ENCODE measurements at regions not wholly inside any gene's neighbourhood (a gene's known extent, or its start where the extent isn't known, plus 50 kb on each side); places are given as distances from the start of the nearest gene placed in this dataset.

DNA sequence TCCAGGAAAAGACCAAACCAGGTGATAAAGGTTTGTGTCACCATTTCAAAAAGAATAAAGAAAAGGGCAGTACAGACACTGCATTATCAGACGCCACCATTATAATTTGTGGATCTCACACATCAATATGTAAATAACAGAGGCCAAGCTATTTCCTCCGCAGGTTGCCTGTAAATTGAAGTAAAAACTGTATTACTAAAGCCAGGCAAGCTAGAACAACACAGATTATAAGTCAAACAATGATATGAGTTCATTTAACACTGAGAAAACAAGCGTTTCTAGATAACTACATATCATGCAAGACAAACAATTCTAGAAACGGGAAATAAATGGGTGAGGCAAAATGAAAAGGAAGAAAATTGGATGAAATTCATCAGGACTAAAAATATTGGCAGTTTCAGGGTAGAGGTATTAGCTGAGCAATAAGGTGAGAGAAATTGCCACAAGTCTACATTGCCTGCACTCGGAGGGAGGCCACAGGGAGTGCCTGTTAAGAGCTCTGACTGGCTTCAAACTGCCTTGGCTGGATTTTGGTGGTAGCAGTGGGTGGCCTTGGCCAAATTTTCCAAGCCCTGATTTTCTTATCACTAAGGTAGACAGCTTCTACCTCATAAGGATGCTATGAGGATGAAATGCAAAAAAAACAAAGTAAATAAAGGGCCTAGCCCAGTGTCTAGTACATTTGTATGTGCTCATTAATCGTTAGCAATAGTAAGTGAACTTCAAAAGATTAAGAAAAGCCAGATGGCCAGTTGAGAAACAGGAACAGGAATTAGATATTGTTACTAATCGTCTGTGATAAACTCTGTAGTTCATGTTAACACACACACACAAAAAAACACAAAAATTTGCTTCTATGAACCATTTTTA is 240.0 kb upstream of the NFE2L3 start:
- no peak for DNase-seq (ENCODE audit: low read depth in 2 of 2)

DNA sequence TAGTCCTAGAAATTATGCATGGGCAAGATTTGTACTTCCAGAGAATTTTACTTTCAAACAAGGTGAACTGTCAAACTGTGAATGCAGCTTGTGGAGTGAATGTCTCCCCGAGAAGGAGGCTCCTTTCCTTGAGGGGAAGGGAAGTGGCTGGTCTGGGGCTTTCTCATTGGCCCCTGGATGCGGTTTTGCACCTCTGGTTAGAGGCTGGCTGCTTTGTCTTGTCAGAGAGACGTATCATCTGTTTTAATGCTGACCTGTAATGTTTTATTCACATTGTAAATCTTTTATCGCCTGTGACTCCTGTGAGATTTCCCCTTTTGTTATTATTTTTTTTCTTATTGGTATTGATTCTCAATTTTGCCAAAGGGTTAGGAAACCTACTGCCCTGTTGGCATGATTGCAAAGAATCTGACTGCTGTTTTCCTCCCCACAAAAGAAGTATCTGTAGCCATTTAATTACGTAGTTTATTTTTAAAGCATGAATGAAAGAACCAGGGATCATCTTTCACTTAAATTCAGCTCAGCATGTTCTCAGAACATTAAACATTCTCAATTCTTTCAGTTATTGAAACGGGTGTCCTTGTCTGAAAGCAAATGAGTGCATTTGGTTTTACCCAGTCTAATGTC is 238.3 kb upstream of the NFE2L3 start:
- no peak for DNase-seq (ENCODE audit: low read depth in 2 of 2)

DNA sequence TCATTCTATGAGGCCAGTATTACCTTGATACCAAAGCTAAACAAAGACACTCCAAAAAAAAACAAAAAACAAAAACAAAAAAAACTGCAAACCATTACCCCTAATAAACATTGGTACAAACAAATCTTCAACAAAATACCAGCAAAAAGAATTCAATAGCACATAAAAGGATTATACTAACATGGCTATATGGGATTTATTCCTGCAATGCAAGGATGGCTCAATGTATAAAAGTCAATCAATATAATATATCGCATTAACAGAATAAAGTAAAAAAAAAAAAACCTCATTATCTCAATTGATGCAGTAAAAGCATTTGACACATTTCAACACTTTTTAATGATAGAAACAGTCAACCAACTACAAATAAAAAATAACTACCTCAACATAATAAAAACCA is 233.3 kb upstream of the NFE2L3 start:
- no peak for DNase-seq (ENCODE audit: low read depth in 2 of 2)

DNA sequence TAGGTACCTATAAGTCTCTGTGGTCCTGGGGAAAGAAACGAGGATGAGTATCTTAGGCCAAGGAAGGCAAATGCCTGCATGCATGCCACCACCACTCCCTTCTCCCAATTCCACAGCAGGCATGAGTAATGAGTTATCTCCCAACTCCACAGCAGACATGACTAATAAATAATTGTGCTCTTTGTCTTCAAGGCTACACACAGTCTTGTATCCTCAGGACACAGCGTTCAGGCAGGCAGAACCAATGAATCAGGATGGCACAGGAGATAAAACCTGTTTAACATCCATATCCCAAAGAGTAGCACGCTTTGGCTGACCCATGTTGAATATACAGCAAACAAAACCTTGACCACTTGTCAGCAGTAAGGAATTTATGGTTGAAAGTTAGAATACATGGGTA is 229.7 kb upstream of the NFE2L3 start:
- no peak for DNase-seq (ENCODE audit: low read depth in 2 of 2)

- no peak for DNase-seq (ENCODE audit: low read depth in 2 of 2)
Observed at GRCh38 chr7:25923741-25924460, 228.1 kb upstream of the NFE2L3 start.

- no peak for DNase-seq (ENCODE audit: low read depth in 2 of 2)
Observed at GRCh38 chr7:25926009-25926408, 226.0 kb upstream of the NFE2L3 start.

GRCh38 chr7:25926451-25926850 is 225.5 kb upstream of the NFE2L3 start:
- no peak for DNase-seq (ENCODE audit: low read depth in 2 of 2)

GRCh38 chr7:25926891-25927625 is 224.9 kb upstream of the NFE2L3 start:
- DNase-seq (ENCODE audit: low read depth in 2 of 2) = no peak

GRCh38 chr7:25927626-25927978 is 224.4 kb upstream of the NFE2L3 start:
- no peak for DNase-seq (ENCODE audit: low read depth in 2 of 2)

DNA sequence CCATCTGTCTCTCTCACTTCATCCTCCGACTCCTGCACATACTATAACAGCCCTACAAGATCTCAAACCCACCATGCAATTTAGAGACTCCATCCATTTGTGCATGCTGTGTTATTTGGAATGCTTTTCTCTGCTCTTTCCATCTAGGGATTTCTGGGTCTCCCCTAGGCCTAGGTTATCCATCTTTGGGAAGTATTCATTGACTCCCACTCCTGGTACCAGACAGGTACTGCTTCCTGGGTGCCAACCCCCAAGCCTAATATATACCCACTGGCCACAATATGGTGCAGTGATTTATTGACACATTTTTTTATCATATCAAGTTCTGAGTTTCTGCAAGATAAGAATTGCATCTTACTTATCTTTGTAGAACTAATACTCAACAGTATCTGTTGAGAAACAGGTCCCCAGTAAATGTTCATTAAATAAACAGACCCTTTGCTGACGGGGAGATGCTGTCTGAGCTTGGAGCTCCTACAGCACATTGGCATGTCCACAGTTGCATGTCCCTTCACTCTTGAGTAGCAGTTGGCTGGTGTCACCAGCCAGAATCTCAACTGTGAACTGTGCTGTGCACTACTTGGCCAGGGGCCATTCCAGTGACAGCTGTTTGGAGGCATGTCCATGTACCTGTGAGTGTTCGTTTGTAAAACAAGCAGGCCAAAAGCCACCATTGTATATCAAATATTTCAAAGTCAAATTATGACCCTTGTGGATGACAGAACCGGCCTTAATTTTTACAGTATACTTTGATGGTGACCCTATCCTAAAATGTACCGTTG is 223.3 kb upstream of the NFE2L3 start:
- no peak for DNase-seq (ENCODE audit: low read depth in 2 of 2)

DNA sequence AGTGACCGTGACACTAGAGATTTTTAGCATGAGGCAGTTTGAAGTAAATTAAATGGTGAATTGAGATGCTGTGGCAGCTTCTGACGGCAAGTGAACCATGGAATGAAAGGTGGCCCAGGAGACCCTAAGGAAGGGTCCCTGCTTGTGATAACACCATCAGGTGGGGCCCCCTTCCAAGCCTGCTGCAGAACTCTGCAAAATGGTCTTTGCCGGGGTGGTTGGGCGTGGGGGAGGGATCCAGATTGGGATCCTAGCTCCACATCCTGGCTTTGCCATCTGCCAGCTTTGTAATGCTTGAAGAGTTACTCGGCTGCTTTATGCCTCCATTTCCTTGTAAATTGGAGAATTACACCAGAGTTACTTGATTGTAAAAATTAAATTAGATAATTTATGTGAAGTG is 222.6 kb upstream of the NFE2L3 start:
- DNase-seq (ENCODE audit: low read depth in 2 of 2) = no peak

GRCh38 chr7:25930492-25931048 is 221.4 kb upstream of the NFE2L3 start:
- DNase-seq (ENCODE audit: low read depth in 2 of 2) = no peak

GRCh38 chr7:25931156-25931555 is 220.8 kb upstream of the NFE2L3 start:
- no peak for DNase-seq (ENCODE audit: low read depth in 2 of 2)

- DNase-seq (ENCODE audit: low read depth in 2 of 2) = no peak
Observed at GRCh38 chr7:25933921-25934320, 218.1 kb upstream of the NFE2L3 start.

DNA sequence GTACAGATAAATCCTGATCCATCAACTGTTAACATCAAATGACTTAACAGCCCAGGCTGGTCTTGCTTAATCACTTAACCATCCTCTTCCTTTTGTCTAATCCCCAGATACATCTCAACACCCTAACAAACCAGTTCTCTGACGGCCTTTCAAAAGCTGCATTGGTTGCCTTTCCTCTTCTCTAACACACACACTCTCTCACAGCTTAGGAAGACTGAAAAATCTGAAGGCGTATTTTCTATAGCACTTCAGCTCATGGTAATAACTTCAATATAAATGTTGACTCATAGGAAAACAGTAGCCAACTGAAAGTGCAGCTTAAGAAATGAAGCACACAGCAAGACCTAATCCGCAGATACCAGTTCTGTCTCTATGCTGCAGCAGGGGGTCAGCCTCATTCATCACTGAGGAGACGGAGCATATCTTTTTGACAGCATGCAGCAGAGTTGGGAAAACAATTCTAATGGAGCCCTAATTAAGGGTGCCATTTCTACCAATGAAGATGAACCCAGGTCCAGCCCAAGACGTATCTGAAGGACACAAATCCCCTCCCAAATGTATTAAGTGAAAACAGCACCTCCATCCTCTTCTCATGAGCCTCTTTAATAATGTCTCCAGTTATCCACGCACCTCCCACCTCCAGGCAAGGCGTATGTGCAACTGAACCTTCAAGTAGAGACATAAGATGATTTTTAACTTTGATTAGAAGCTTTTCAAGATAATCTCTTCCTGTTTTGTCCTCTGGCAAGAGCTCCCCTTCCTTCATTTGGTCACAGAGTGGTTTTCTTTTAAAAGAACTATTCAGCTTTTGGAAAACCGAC is 211.7 kb upstream of the NFE2L3 start:
- DNase-seq (ENCODE audit: low read depth in 2 of 2) = no peak

DNA sequence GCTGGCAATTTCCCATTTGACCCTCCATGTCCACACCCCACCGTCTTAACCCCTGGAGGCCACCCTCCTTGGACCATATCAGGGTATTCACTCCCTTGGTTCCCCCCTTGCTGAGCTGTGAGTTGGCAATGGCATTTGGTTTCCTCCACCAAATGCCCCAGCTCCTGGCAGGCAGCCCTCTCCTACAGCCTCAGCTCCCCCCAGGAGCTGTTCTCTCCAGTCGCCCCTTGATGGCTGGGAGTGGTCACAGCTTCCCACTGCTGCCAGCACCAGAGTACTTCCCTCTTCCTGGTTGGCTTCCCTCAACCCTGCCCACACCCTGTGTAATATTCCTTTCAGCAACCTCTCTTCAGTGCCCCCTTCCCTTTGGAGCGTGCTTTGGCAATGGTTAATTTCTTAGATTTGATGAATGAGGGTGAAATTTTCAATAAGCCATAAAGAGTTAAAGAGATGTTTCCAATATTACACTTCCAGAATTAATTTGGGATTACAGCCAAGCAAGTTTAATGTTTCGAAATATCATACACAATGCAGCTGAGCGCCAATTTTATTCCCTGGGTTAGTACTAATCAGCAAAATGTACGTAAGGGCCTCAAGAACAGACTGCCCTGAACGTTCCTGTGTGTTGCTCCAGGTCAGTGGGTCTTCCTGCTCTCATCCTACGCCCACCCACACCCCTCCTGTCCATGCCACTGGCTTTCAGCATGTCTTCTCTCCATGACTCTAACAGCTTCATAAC is 207.1 kb upstream of the NFE2L3 start:
- DNase-seq (ENCODE audit: low read depth in 2 of 2) = no peak

DNA sequence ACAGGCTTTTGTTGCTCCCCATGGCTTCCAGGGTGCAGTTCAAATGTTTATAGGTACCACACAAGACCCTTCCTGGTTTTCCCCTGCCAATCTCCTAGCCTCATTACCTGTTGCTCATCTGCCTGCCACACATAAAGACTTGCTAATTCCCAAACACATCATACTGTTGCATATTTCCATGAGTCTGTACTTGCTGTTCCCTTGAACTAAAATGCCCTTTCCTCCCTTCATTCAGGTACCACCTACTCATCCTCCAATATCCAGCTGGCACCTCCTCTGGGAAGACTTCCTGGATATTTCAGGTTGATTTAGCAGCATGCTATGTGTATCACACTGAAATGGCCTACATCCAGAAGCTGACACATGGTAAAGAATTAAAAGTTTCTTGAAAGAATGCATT is 206.4 kb upstream of the NFE2L3 start:
- DNase-seq (ENCODE audit: low read depth in 2 of 2) = no peak

GRCh38 chr7:25946181-25946580 is 205.8 kb upstream of the NFE2L3 start:
- DNase-seq (ENCODE audit: low read depth in 2 of 2) = no peak
